MCF 10A (cell line): ENCODE measurements at regions not wholly inside any gene's neighbourhood (a gene's known extent, or its start where the extent isn't known, plus 50 kb on each side); places are given as distances from the start of the nearest gene placed in this dataset.

ENCODE experiments used
- BruUV-seq: library from RNA; stranded (reverse); fragments of 400-500 nt; replicated peaks from 2 replicates; lab custom pipeline; 2021; lab: Mats Ljungman, UMichigan
- CTCF ChIA-PET: fragments of 300-600 bp; sonication (Branson Sonifier 250); formaldehyde crosslinking; extraction: SDS; loops from one replicate; lab custom pipeline; 2021; ENCODE audit warnings: antibody characterized with exemption, inconsistent platforms; lab: Yijun Ruan, JAX
- POLR2A ChIA-PET: fragments of 300-600, 350-650 bp; sonication (Branson Sonifier 250); formaldehyde crosslinking; extraction: SDS; loops from one replicate; lab custom pipeline; 2020; ENCODE audit warnings: antibody characterized with exemption, inconsistent platforms; lab: Yijun Ruan, JAX
- DNase-seq: peaks from one replicate; pipeline ENCODE4 v3.0.0-alpha.2; 2018; ENCODE audit not compliant: unreplicated experiment
- H3K27ac Mint-ChIP-seq: one replicate; pipeline ENCODE4 v1.8.0; 2022; ENCODE audit warnings: mild to moderate bottlenecking, low read depth, mixed read lengths; ENCODE audit not compliant: unreplicated experiment
- H3K27me3 Mint-ChIP-seq: one replicate; pipeline ENCODE4 v1.8.0; 2022; ENCODE audit warnings: mixed read lengths; ENCODE audit not compliant: insufficient read depth, unreplicated experiment
- H3K36me3 Mint-ChIP-seq: one replicate; pipeline ENCODE4 v1.8.0; 2022; ENCODE audit warnings: mild to moderate bottlenecking, moderate library complexity, mixed read lengths; ENCODE audit not compliant: insufficient read depth, unreplicated experiment
- H3K4me1 Mint-ChIP-seq: one replicate; pipeline ENCODE4 v1.8.0; 2022; ENCODE audit warnings: mixed read lengths; ENCODE audit not compliant: insufficient read depth, unreplicated experiment
- H3K4me3 Mint-ChIP-seq: one replicate; pipeline ENCODE4 v1.8.0; 2022; ENCODE audit warnings: mild to moderate bottlenecking, moderate library complexity, mixed read lengths; ENCODE audit not compliant: unreplicated experiment
- H3K9me3 Mint-ChIP-seq: one replicate; pipeline ENCODE4 v1.8.0; 2022; ENCODE audit warnings: mixed read lengths; ENCODE audit not compliant: unreplicated experiment
- CTCF ChIP-seq: fragments of 200-600 bp; IDR thresholded peaks from one replicate; pipeline ENCODE4 v1.8.0; 2022; ENCODE audit warnings: antibody characterized with exemption, mild to moderate bottlenecking; ENCODE audit not compliant: unreplicated experiment
- intact Hi-C: fragments of 100-400 bp; cut with micrococcal nuclease; formaldehyde crosslinking; loops from 2 replicates; pipeline ENCODE4 v1.14.1; 2022

- DNase-seq = no peak
- no peaks in the 10 kb centered on the region for H3K4me1 Mint-ChIP-seq
- POLR2A ChIA-PET = no interaction called here
- intact Hi-C loops = loop anchor here (5.0 kb wide), 1 partner anchor 257 kb away; no protein-coding TSS in a partner anchor
- no peak for TF ChIP-seq CTCF
- H3K27me3 Mint-ChIP-seq = no peaks in the 10 kb centered on the region
- H3K9me3 Mint-ChIP-seq = peaks cover 12% of the 10 kb centered on the region
- CTCF ChIA-PET = no interaction called here
- H3K36me3 Mint-ChIP-seq = no peaks in the 10 kb centered on the region
- no TSS peak for BruUV-seq
- no peak overlapping the region for H3K4me3 Mint-ChIP-seq
- no peak overlapping the region for H3K27ac Mint-ChIP-seq
Observed at GRCh38 chr3:74375653-74376052, 238.8 kb downstream of the CNTN3 start.

DNA sequence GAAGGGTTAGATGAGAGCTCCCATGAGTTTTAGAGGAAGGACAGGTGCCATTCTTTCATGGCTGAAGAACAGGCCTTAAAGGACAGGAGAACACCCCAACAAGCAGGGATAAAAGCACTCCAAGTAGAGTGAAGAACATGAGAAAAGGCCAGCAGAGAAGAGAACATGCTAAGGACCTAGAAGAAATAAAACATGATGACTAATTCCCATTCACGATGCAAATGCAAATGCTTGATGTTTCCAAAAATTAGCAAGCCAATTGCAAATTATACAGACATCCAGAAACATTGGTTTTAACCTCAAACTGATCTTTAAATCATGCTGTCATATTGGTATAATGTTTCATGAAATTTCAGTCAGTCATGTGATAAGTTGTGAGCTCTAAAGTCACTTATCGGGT lies 241.7 kb downstream of the CNTN3 start:
- intact Hi-C loops = no loop called here
- Mint-ChIP-seq H3K36me3 (no peaks in the 10 kb centered on the region), H3K27ac (no peak overlapping the region), H3K9me3 (peaks cover 12% of the 10 kb centered on the region), H3K27me3 (no peaks in the 10 kb centered on the region), H3K4me3 (no peak overlapping the region), H3K4me1 (no peaks in the 10 kb centered on the region)
- no peak for DNase-seq
- no TSS peak for BruUV-seq
- POLR2A ChIA-PET = no interaction called here
- TF ChIP-seq CTCF = no peak
- CTCF ChIA-PET = no interaction called here

GRCh38 chr3:74370342-74370741 lies 244.1 kb downstream of the CNTN3 start:
- H3K9me3 Mint-ChIP-seq = peaks cover 19% of the 10 kb centered on the region
- H3K4me1 Mint-ChIP-seq = no peaks in the 10 kb centered on the region
- intact Hi-C loops = no loop called here
- H3K36me3 Mint-ChIP-seq = no peaks in the 10 kb centered on the region
- no peak overlapping the region for H3K27ac Mint-ChIP-seq
- H3K27me3 Mint-ChIP-seq = no peaks in the 10 kb centered on the region
- TF ChIP-seq CTCF = no peak
- ChIA-PET CTCF (no interaction called here), POLR2A (no interaction called here)
- no peak for DNase-seq
- no peak overlapping the region for H3K4me3 Mint-ChIP-seq
- BruUV-seq = no TSS peak

DNA sequence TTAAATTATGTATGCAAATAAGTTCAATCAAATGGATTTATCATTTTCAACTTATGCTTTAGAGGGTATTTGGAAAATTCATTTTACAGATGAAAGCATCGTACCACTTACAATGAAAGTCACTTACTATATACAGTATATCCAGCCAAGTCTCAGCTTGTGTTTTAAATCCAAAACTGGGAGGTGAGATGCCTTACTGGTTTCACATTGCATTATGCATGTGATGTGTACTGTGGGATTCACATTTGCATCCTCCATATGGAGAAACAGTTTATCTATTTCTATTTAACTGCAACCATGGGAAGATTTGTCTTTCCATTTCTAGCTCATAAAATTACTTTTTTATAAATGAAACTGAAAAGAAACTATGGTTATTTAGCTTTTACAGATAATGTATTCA lies 248.1 kb downstream of the CNTN3 start:
- POLR2A ChIA-PET = no interaction called here
- no peak for TF ChIP-seq CTCF
- no peaks in the 10 kb centered on the region for H3K4me1 Mint-ChIP-seq

More for the DNA sequence above, 248.1 kb downstream of the CNTN3 start:
- DNase-seq = no peak
- H3K27ac Mint-ChIP-seq = no peak overlapping the region
- peaks cover 8% of the 10 kb centered on the region for H3K9me3 Mint-ChIP-seq
- H3K27me3 Mint-ChIP-seq = no peaks in the 10 kb centered on the region
- BruUV-seq = no TSS peak
- H3K36me3 Mint-ChIP-seq = no peaks in the 10 kb centered on the region
- intact Hi-C loops = no loop called here
- CTCF ChIA-PET = interaction anchor here (0.6 kb wide), 1 partner anchor 1357 kb away, joined by 3 read pairs; no protein-coding TSS in a partner anchor
- H3K4me3 Mint-ChIP-seq = no peak overlapping the region
